ENCODE measurements at regions not wholly inside any gene's neighbourhood (a gene's known extent, or its start where the extent isn't known, plus 50 kb on each side); places are given as distances from the start of the nearest gene placed in this dataset.

GRCh38 chr2:219706823-219707281, 79.4 kb downstream of the SLC4A3 start:
- Histone ChIP-seq H3K27me3 (ENCODE audit: control insufficient read depth in 3 of 3, insufficient read depth in 3 of 3, low read depth in 1 of 3, low read length in 3 of 3) (no peaks in the 10 kb centered on the region), H4K91ac (ENCODE audit: low read depth, low read length, poor library complexity) (no peak overlapping the region), H3K23ac (ENCODE audit: low read depth, low read length, poor library complexity) (no peak overlapping the region), H2BK15ac (ENCODE audit: low read length) (peak overlapping the region; percentile 25), H2BK12ac (ENCODE audit: low read length) (no peak overlapping the region), H4K8ac (ENCODE audit: low read depth, low read length) (no peak overlapping the region), H3K36me3 (replicated peaks in 1 of 2; ENCODE audit: control insufficient read depth in 2 of 2, insufficient read depth in 2 of 2, low read length in 2 of 2) (no peaks in the 10 kb centered on the region), H2BK5ac (ENCODE audit: low read length) (no peak overlapping the region), H2BK120ac (ENCODE audit: low read depth, low read length) (no peak overlapping the region), H2AFZ (ENCODE audit: low read length) (no peak overlapping the region), H2AK5ac (ENCODE audit: low read depth, low read length) (peak overlapping the region; percentile 11), H3K18ac (ENCODE audit: low read length) (peak overlapping the region; percentile 16), H3K27ac (replicated peaks; ENCODE audit: low read length) (no peak overlapping the region), H3K79me1 (ENCODE audit: low read depth, low read length) (no peaks in the 10 kb centered on the region), H3K14ac (ENCODE audit: low read length) (no peak overlapping the region), H3K4ac (ENCODE audit: low read length) (no peak overlapping the region), H3K4me2 (ENCODE audit: insufficient read depth, low read length, poor library complexity, severe bottlenecking) (no peak overlapping the region), H3K4me3 (ENCODE audit: low read length in 2 of 2) (no peak overlapping the region), H3K9me3 (replicated peaks in 1 of 2; ENCODE audit: control insufficient read depth in 2 of 2, insufficient read depth in 1 of 2, low read depth in 1 of 2, low read length in 2 of 2) (no peaks in the 10 kb centered on the region), H3K4me1 (ENCODE audit: control insufficient read depth in 2 of 2, insufficient read depth in 1 of 2, low read depth in 1 of 2, low read length in 2 of 2) (peaks cover 7 to 17% of the 10 kb centered on the region in 2 donors), H3K9ac (ENCODE audit: low read depth, low read length, poor library complexity) (no peak overlapping the region)
- no peak for DNase-seq (ENCODE audit: low spot score)
- no CpG with 5 or more reads among the region's 4 CpGs for WGBS, 2 donors (ENCODE audit: extremely low coverage in 2 of 2, insufficient read length in 2 of 2, insufficient replicate concordance in 1 of 2)

- Histone ChIP-seq H3K4me1 (ENCODE audit: control insufficient read depth in 2 of 2, insufficient read depth in 1 of 2, low read depth in 1 of 2, low read length in 2 of 2) (peaks cover 3 to 12% of the 10 kb centered on the region in 2 donors), H2AFZ (ENCODE audit: low read length) (no peak overlapping the region), H2BK5ac (ENCODE audit: low read length) (no peak overlapping the region), H3K18ac (ENCODE audit: low read length) (no peak overlapping the region), H3K14ac (ENCODE audit: low read length) (no peak overlapping the region), H3K79me1 (ENCODE audit: low read depth, low read length) (no peaks in the 10 kb centered on the region), H3K9ac (ENCODE audit: low read depth, low read length, poor library complexity) (no peak overlapping the region), H4K8ac (ENCODE audit: low read depth, low read length) (no peak overlapping the region), H3K4me2 (ENCODE audit: insufficient read depth, low read length, poor library complexity, severe bottlenecking) (no peak overlapping the region), H3K4ac (ENCODE audit: low read length) (no peak overlapping the region), H2BK12ac (ENCODE audit: low read length) (no peak overlapping the region), H2BK15ac (ENCODE audit: low read length) (no peak overlapping the region), H3K4me3 (ENCODE audit: low read length in 2 of 2) (no peak overlapping the region), H3K27ac (replicated peaks; ENCODE audit: low read length) (no peak overlapping the region), H2BK120ac (ENCODE audit: low read depth, low read length) (no peak overlapping the region), H2AK5ac (ENCODE audit: low read depth, low read length) (no peak overlapping the region), H3K36me3 (replicated peaks in 1 of 2; ENCODE audit: control insufficient read depth in 2 of 2, insufficient read depth in 2 of 2, low read length in 2 of 2) (no peaks in the 10 kb centered on the region), H3K23ac (ENCODE audit: low read depth, low read length, poor library complexity) (no peak overlapping the region), H3K27me3 (ENCODE audit: control insufficient read depth in 3 of 3, insufficient read depth in 3 of 3, low read depth in 1 of 3, low read length in 3 of 3) (no peaks in the 10 kb centered on the region), H3K9me3 (replicated peaks in 1 of 2; ENCODE audit: control insufficient read depth in 2 of 2, insufficient read depth in 1 of 2, low read depth in 1 of 2, low read length in 2 of 2) (no peaks in the 10 kb centered on the region), H4K91ac (ENCODE audit: low read depth, low read length, poor library complexity) (no peak overlapping the region)
- WGBS, 2 donors (ENCODE audit: extremely low coverage in 2 of 2, insufficient read length in 2 of 2, insufficient replicate concordance in 1 of 2), result no CpG with 5 or more reads among the region's 4 CpGs
- no peak for DNase-seq (ENCODE audit: low spot score)
These were observed 80.3 kb downstream of the SLC4A3 start for GRCh38 chr2:219707496-219708285.

GRCh38 chr2:219709331-219709761, 81.9 kb downstream of the SLC4A3 start:
- no CpG with 5 or more reads among the region's 2 CpGs for WGBS, 2 donors (ENCODE audit: extremely low coverage in 2 of 2, insufficient read length in 2 of 2, insufficient replicate concordance in 1 of 2)
- H2BK12ac ChIP-seq (ENCODE audit: low read length), result no peak overlapping the region
- no peak overlapping the region for H4K91ac ChIP-seq (ENCODE audit: low read depth, low read length, poor library complexity)

GRCh38 chr2:219713110-219713509, 85.7 kb downstream of the SLC4A3 start:
- no CpG with 5 or more reads among the region's 1 CpG for WGBS, 2 donors (ENCODE audit: extremely low coverage in 2 of 2, insufficient read length in 2 of 2, insufficient replicate concordance in 1 of 2)
- Histone ChIP-seq H3K27ac (replicated peaks; ENCODE audit: low read length) (no peak overlapping the region), H3K79me1 (ENCODE audit: low read depth, low read length) (no peaks in the 10 kb centered on the region), H2AFZ (ENCODE audit: low read length) (peak overlapping the region; percentile 78), H2AK5ac (ENCODE audit: low read depth, low read length) (no peak overlapping the region), H2BK120ac (ENCODE audit: low read depth, low read length) (no peak overlapping the region), H2BK12ac (ENCODE audit: low read length) (no peak overlapping the region), H4K91ac (ENCODE audit: low read depth, low read length, poor library complexity) (no peak overlapping the region), H2BK15ac (ENCODE audit: low read length) (no peak overlapping the region), H3K4me2 (ENCODE audit: insufficient read depth, low read length, poor library complexity, severe bottlenecking) (no peak overlapping the region), H3K14ac (ENCODE audit: low read length) (no peak overlapping the region), H3K27me3 (ENCODE audit: control insufficient read depth in 3 of 3, insufficient read depth in 3 of 3, low read depth in 1 of 3, low read length in 3 of 3) (peaks cover 0 to 3% (median 0%) of the 10 kb centered on the region in 3 experiments), H3K4ac (ENCODE audit: low read length) (no peak overlapping the region), H3K18ac (ENCODE audit: low read length) (no peak overlapping the region), H3K4me3 (ENCODE audit: low read length in 2 of 2) (no peak overlapping the region), H2BK5ac (ENCODE audit: low read length) (no peak overlapping the region), H3K4me1 (ENCODE audit: control insufficient read depth in 2 of 2, insufficient read depth in 1 of 2, low read depth in 1 of 2, low read length in 2 of 2) (no peaks in the 10 kb centered on the region), H3K9ac (ENCODE audit: low read depth, low read length, poor library complexity) (no peak overlapping the region), H3K23ac (ENCODE audit: low read depth, low read length, poor library complexity) (no peak overlapping the region), H4K8ac (ENCODE audit: low read depth, low read length) (no peak overlapping the region), H3K9me3 (replicated peaks in 1 of 2; ENCODE audit: control insufficient read depth in 2 of 2, insufficient read depth in 1 of 2, low read depth in 1 of 2, low read length in 2 of 2) (peaks cover 0 to 10% of the 10 kb centered on the region in 2 donors), H3K36me3 (replicated peaks in 1 of 2; ENCODE audit: control insufficient read depth in 2 of 2, insufficient read depth in 2 of 2, low read length in 2 of 2) (no peaks in the 10 kb centered on the region)
- no peak for DNase-seq (ENCODE audit: low spot score)

More at GRCh38 chr2:219709331-219709761, 81.9 kb downstream of the SLC4A3 start:
- no peak overlapping the region for H2AFZ ChIP-seq (ENCODE audit: low read length)
- H3K4me1 ChIP-seq (ENCODE audit: control insufficient read depth in 2 of 2, insufficient read depth in 1 of 2, low read depth in 1 of 2, low read length in 2 of 2), result peaks cover 3 to 9% of the 10 kb centered on the region in 2 donors
- no peak overlapping the region for H4K8ac ChIP-seq (ENCODE audit: low read depth, low read length)
- peaks cover 0 to 10% of the 10 kb centered on the region in 2 donors for H3K9me3 ChIP-seq (replicated peaks in 1 of 2; ENCODE audit: control insufficient read depth in 2 of 2, insufficient read depth in 1 of 2, low read depth in 1 of 2, low read length in 2 of 2)
- H3K27me3 ChIP-seq (ENCODE audit: control insufficient read depth in 3 of 3, insufficient read depth in 3 of 3, low read depth in 1 of 3, low read length in 3 of 3), result no peaks in the 10 kb centered on the region
- H2BK15ac ChIP-seq (ENCODE audit: low read length), result no peak overlapping the region
- H3K4me3 ChIP-seq (ENCODE audit: low read length in 2 of 2), result no peak overlapping the region
- H3K4ac ChIP-seq (ENCODE audit: low read length), result no peak overlapping the region
- H3K18ac ChIP-seq (ENCODE audit: low read length), result no peak overlapping the region
- H3K79me1 ChIP-seq (ENCODE audit: low read depth, low read length), result no peaks in the 10 kb centered on the region
- H3K23ac ChIP-seq (ENCODE audit: low read depth, low read length, poor library complexity), result no peak overlapping the region
- no peak overlapping the region for H2AK5ac ChIP-seq (ENCODE audit: low read depth, low read length)
- H3K36me3 ChIP-seq (replicated peaks in 1 of 2; ENCODE audit: control insufficient read depth in 2 of 2, insufficient read depth in 2 of 2, low read length in 2 of 2), result no peaks in the 10 kb centered on the region
- no peak overlapping the region for H3K9ac ChIP-seq (ENCODE audit: low read depth, low read length, poor library complexity)
- H2BK5ac ChIP-seq (ENCODE audit: low read length), result no peak overlapping the region
- no peak overlapping the region for H3K27ac ChIP-seq (replicated peaks; ENCODE audit: low read length)
- H3K14ac ChIP-seq (ENCODE audit: low read length), result no peak overlapping the region
- no peak overlapping the region for H3K4me2 ChIP-seq (ENCODE audit: insufficient read depth, low read length, poor library complexity, severe bottlenecking)
- no peak for DNase-seq (ENCODE audit: low spot score)
- H2BK120ac ChIP-seq (ENCODE audit: low read depth, low read length), result no peak overlapping the region

Data from neuronal stem cell (in vitro differentiated cells).